GM12875 (cell line): ENCODE measurements at regions not wholly inside any gene's neighbourhood (a gene's known extent, or its start where the extent isn't known, plus 50 kb on each side); places are given as distances from the start of the nearest gene placed in this dataset.

Experiments used
- H3K4me3 ChIP-seq: one replicate; pipeline ENCODE4 v1.5.1; 2011; ENCODE audit warnings: low read depth, low read length, control low read depth
- TF ChIP-seq, protein P1 (sequence below): IDR thresholded peaks from 2 replicates; pipeline ENCODE4 v1.5.1; 2011; ENCODE audit warnings: low read depth, mild to moderate bottlenecking, control low read depth, inconsistent platforms, low read length, moderate library complexity, borderline replicate concordance; ENCODE audit not compliant: insufficient read depth

DNA sequence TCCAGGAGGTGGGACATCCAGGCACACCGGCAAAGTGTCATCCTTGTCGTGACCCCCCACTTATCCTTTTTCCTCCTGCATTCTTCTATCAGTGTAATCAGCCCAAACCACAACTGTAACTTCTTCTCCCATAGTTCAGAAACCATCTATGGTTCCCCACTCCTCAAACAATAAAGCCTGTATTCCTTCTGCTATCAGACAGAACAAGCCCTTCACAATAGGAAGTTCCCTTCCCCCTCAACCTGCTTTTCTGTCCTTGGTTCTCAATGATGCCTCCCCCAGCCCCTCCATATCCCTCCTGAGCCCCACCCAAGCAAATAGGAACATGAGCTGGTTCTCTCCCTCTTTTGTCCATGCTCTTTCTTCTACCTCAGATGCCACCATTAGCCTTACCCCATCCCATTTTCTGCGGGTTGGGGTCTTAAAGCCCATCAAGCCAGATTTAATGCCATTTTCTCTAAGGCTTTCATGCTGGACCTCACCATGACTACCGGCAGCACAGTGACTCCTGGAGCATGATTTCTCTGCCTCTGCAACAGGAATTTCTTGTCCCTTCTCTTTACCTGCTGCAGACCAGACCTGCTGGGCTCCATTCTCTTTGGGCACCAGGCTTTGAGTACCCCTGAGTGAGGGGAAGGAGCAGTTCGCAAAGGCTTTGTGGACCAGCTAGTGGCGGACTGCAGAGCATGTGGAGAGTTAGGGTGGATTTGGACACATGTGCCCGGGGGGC is 92.8 kb upstream of the PAX2 start:
- TF ChIP-seq, protein P1, sequence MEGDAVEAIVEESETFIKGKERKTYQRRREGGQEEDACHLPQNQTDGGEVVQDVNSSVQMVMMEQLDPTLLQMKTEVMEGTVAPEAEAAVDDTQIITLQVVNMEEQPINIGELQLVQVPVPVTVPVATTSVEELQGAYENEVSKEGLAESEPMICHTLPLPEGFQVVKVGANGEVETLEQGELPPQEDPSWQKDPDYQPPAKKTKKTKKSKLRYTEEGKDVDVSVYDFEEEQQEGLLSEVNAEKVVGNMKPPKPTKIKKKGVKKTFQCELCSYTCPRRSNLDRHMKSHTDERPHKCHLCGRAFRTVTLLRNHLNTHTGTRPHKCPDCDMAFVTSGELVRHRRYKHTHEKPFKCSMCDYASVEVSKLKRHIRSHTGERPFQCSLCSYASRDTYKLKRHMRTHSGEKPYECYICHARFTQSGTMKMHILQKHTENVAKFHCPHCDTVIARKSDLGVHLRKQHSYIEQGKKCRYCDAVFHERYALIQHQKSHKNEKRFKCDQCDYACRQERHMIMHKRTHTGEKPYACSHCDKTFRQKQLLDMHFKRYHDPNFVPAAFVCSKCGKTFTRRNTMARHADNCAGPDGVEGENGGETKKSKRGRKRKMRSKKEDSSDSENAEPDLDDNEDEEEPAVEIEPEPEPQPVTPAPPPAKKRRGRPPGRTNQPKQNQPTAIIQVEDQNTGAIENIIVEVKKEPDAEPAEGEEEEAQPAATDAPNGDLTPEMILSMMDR: no peak
- H3K4me3 ChIP-seq: no peak overlapping the region

GRCh38 chr10:100653238-100653956 is 92.0 kb upstream of the PAX2 start:
- H3K4me3 ChIP-seq: no peak overlapping the region
- TF ChIP-seq, protein P1: no peak

DNA sequence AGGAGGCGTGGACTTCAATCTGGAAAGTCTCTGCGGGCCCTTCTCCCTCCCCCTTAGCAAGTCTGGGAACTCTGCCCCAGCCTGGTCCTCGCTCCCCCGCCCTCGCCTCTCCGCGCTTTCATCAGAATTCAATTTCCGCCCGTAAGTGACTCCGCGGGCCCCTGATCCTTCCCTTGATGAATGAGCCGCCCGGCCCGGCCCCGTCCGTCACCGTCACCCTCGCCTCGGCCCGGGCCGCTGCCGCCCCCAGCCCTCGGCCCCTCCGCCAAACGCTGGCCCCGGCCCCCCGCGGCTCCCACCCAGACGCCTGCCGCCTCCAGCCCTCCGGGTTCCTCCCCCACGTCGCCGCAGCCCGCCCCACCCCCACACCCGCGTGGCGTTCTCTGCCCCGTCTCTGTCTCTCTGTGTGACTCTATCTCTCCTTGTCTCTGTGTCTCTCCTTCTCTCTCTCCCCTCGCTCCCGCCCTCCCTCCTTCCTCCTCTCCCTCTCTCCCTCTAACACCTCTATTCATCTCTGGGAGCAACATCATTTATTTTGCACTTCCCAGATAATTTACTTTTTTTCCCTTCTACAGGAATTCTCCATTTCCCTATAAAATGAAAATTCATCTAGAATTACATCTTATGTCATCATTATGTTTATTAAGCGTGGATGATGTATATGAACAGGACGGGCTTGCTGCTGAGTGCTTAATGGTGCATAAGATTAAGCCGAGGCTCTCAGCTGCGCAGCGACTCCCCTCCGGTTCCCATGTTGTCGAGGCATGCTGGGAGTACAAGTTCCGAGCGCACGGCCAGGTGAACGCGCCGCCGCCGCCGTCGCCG is 91.2 kb upstream of the PAX2 start:
- no peak overlapping the region for H3K4me3 ChIP-seq
- TF ChIP-seq, protein P1: no peak

- TF ChIP-seq, protein P1: no peak
- no peak overlapping the region for H3K4me3 ChIP-seq
These were observed 90.5 kb upstream of the PAX2 start for GRCh38 chr10:100654782-100655325.

DNA sequence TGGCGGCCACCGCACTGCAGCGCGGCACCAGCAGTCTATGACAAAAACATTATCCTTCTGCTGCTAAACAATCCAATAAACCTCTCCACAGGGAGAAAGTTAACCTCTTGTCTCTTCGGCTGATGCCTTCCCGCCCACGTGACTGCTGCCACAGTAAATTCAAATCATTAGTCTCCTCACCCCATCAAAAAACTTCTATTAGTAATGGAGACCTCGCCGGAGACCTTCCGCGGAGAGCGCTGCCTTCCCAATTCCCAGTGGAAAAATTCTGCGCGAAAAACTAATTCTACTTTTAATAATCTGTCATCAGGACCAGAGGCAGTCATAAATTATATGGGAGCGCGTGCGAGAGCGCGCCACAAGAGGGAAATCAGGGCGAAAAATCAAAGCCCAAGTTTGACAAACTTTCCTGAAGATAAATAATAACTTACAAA is 90.0 kb upstream of the PAX2 start:
- H3K4me3 ChIP-seq: no peak overlapping the region
- TF ChIP-seq, protein P1: no peak

- H3K4me3 ChIP-seq: no peak overlapping the region
- TF ChIP-seq, protein P1: no peak
These were observed 89.5 kb upstream of the PAX2 start for GRCh38 chr10:100655760-100656421.
